ENCODE measurements at regions not wholly inside any gene's neighbourhood (a gene's known extent, or its start where the extent isn't known, plus 50 kb on each side); places are given as distances from the start of the nearest gene placed in this dataset.
"Not testable (repeated sequence)": the region's sequence is repeated elsewhere in the genome, so short reads cannot be mapped to it uniquely, and the experiment has no call there.

GRCh38 chr7:46039813-46040212 lies 118.7 kb upstream of the IGFBP3 start:
- H3K36me3 Mint-ChIP-seq; DNase-seq; intact Hi-C loops (cut with micrococcal nuclease); H3K27ac Mint-ChIP-seq; H3K27ac ChIP-seq (ENCODE audit: low read length); H3K4me1 ChIP-seq (ENCODE audit: control insufficient read depth, insufficient read depth, low read length); H3K4me1 Mint-ChIP-seq; ATAC-seq; H3K27me3 ChIP-seq (ENCODE audit: control insufficient read depth, insufficient read depth, low read length); H3K27me3 Mint-ChIP-seq (ENCODE audit: low read depth in 2 of 2); H3K36me3 ChIP-seq (ENCODE audit: control insufficient read depth, insufficient read depth, low read length); H3K4me3 Mint-ChIP-seq; H3K9me3 Mint-ChIP-seq; H3K9me3 ChIP-seq (ENCODE audit: control insufficient read depth, insufficient read depth, low read length); H3K4me3 ChIP-seq (ENCODE audit: low read length): not testable (repeated sequence)
- no CpG with 5 or more reads among the region's 1 CpG for WGBS (ENCODE audit: insufficient coverage)

DNA sequence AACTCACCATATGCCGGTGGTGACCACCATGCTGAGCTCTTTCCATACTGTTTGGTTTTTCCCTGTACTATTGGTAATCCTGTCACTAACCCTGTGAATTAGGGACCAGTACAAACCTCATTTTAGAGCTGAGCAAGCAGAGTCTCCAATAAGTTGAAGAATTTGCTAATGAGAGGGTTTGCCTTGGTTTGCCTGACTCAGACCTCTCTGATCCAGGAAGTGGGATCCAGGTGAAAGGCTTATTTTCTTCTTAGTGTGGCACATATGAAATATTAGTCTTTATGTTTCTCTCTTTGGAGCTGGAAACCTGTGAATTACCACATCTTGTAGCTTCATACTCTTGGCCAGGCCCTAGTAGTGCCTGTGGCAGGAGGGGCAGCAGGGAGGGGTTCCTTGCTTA lies 114.1 kb upstream of the IGFBP3 start:
- intact Hi-C loops (cut with micrococcal nuclease) = no loop called here
- no peak for ATAC-seq

DNA sequence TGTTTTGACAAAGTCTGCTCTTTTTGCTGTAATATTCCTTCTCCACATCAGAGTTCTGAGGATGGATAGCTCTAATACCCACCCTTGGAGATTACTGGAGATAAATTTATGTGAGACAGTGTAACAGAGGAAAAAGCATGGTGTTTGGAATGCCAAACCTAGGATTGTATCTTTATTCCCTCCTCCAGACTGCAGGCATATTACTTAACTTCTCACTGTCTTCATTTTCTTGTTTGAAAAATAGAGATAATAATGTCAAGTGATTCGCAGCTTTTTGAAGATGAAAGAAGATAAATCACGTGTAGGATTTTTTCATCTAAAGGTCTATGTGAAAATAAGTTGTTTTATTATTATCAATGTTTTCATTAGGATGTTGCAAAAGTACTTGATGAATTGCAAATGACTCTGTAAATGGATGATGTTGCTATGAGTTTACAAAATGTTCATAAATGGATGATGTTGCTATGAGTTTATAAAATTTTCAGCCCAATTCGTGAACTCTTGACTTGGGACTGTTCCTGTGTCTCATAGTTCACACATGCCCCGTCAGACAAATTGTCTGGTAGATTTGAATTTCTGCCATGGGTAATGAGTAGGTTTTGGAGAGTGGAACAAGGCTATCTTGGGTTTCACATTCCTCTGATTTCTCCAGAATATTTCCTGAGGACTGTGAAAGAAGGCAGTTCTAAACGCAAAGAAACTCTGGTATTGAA lies 113.1 kb upstream of the IGFBP3 start:
- no peak for TF ChIP-seq CTCF (IDR thresholded peaks at IDR 0.05)
- DNase-seq (no peak), ATAC-seq (no peak)
- Histone ChIP-seq H3K27ac (ENCODE audit: low read length) (no peak overlapping the region), H3K27me3 (ENCODE audit: control insufficient read depth, insufficient read depth, low read length) (no peaks in the 10 kb centered on the region), H3K36me3 (ENCODE audit: control insufficient read depth, insufficient read depth, low read length) (no peaks in the 10 kb centered on the region), H3K4me3 (ENCODE audit: low read length) (no peak overlapping the region), H3K9me3 (ENCODE audit: control insufficient read depth, insufficient read depth, low read length) (no peaks in the 10 kb centered on the region), H3K4me1 (ENCODE audit: control insufficient read depth, insufficient read depth, low read length) (no peaks in the 10 kb centered on the region)
- intact Hi-C loops (cut with micrococcal nuclease) = no loop called here
- no peaks in the 10 kb centered on the region for H3K27me3 Mint-ChIP-seq (ENCODE audit: low read depth in 2 of 2)
- H3K4me3 Mint-ChIP-seq = no peak overlapping the region
- 78% methylated on average over 5 of the region's 5 CpGs for WGBS (ENCODE audit: insufficient coverage)
- H3K27ac Mint-ChIP-seq = no peak overlapping the region
- no peaks in the 10 kb centered on the region for H3K36me3 Mint-ChIP-seq
- no peaks in the 10 kb centered on the region for H3K4me1 Mint-ChIP-seq
- H3K9me3 Mint-ChIP-seq = no peaks in the 10 kb centered on the region

More for the DNA sequence above, 114.1 kb upstream of the IGFBP3 start:
- no peaks in the 10 kb centered on the region for H3K27me3 Mint-ChIP-seq (ENCODE audit: low read depth in 2 of 2)
- Histone ChIP-seq H3K4me1 (ENCODE audit: control insufficient read depth, insufficient read depth, low read length) (no peaks in the 10 kb centered on the region), H3K27ac (ENCODE audit: low read length) (no peak overlapping the region), H3K36me3 (ENCODE audit: control insufficient read depth, insufficient read depth, low read length) (no peaks in the 10 kb centered on the region), H3K4me3 (ENCODE audit: low read length) (no peak overlapping the region), H3K9me3 (ENCODE audit: control insufficient read depth, insufficient read depth, low read length) (no peaks in the 10 kb centered on the region), H3K27me3 (ENCODE audit: control insufficient read depth, insufficient read depth, low read length) (no peaks in the 10 kb centered on the region)
- no peak overlapping the region for H3K27ac Mint-ChIP-seq
- no peaks in the 10 kb centered on the region for H3K9me3 Mint-ChIP-seq
- no peaks in the 10 kb centered on the region for H3K36me3 Mint-ChIP-seq
- WGBS (ENCODE audit: insufficient coverage) = 100% methylated on average over 1 of the region's 1 CpG
- no peak overlapping the region for H3K4me3 Mint-ChIP-seq
- DNase-seq = no peak
- TF ChIP-seq CTCF (IDR thresholded peaks at IDR 0.05) = no peak
- no peaks in the 10 kb centered on the region for H3K4me1 Mint-ChIP-seq

DNA sequence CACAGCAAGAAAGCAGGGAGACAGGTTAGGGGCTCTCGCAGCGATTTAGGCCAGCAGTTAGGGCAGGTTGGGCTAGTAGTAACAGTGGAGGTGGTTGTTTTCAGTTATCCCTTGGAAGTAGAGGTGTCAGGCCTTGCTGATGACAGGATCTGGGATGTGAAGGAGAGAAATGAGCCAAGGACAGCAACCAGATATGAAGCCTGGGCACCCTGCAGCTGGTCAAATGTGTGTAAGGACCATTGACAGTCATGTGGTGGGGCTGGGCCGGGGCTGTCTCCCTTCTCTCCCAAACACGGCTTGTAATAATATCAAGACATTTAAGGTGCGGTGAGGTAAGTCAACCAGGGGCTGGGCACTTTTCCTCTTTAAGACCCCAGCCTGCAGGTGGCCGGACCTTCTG lies 112.5 kb upstream of the IGFBP3 start:
- Mint-ChIP-seq H3K27ac (no peak overlapping the region), H3K4me3 (no peak overlapping the region), H3K9me3 (peaks cover 0 to 2% of the 10 kb centered on the region in 2 donors), H3K4me1 (no peaks in the 10 kb centered on the region), H3K27me3 (ENCODE audit: low read depth in 2 of 2) (no peaks in the 10 kb centered on the region), H3K36me3 (no peaks in the 10 kb centered on the region)
- no peak for ATAC-seq
- DNase-seq = no peak
- no peaks in the 10 kb centered on the region for H3K36me3 ChIP-seq (ENCODE audit: control insufficient read depth, insufficient read depth, low read length)
- no peak for TF ChIP-seq CTCF (IDR thresholded peaks at IDR 0.05)
- H3K27ac ChIP-seq (ENCODE audit: low read length) = no peak overlapping the region
- H3K4me3 ChIP-seq (ENCODE audit: low read length) = no peak overlapping the region
- no peaks in the 10 kb centered on the region for H3K27me3 ChIP-seq (ENCODE audit: control insufficient read depth, insufficient read depth, low read length)
- no peaks in the 10 kb centered on the region for H3K4me1 ChIP-seq (ENCODE audit: control insufficient read depth, insufficient read depth, low read length)
- no peaks in the 10 kb centered on the region for H3K9me3 ChIP-seq (ENCODE audit: control insufficient read depth, insufficient read depth, low read length)
- intact Hi-C loops (cut with micrococcal nuclease) = no loop called here
- WGBS (ENCODE audit: insufficient coverage) = 93% methylated on average over 6 of the region's 6 CpGs

All from natural killer cell (primary cell).